ENCODE measurements at regions not wholly inside any gene's neighbourhood (a gene's known extent, or its start where the extent isn't known, plus 50 kb on each side); places are given as distances from the start of the nearest gene placed in this dataset.

DNA sequence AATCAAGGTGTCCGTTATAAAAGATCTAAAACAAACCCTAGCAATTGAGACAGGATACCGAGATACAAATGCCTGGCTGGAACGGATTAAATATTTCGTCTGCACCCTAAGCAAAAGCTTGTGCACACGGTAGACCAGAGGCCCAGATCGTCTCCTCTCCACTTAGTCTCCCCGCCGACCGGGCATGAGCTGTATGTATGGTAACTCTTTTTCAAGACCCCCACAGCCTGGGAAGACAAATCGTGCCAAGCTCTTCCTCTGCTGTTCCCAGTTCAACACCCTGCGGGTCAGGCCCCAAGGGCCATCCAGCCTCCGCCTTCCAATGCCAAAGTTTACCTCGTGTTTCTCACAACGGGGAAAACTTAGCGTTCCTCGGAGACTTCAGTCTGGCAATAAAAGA is 285.7 kb upstream of the GALNT17 start:
- H3K4me1 Mint-ChIP-seq = no peaks in the 10 kb centered on the region
- no peaks in the 10 kb centered on the region for H3K27me3 Mint-ChIP-seq
- H3K4me3 Mint-ChIP-seq = no peak overlapping the region
- H3K9me3 Mint-ChIP-seq = peaks cover 23% of the 10 kb centered on the region
- no peak for DNase-seq
- H3K36me3 Mint-ChIP-seq = peaks cover 2% of the 10 kb centered on the region
- no peak overlapping the region for H3K27ac Mint-ChIP-seq

DNA sequence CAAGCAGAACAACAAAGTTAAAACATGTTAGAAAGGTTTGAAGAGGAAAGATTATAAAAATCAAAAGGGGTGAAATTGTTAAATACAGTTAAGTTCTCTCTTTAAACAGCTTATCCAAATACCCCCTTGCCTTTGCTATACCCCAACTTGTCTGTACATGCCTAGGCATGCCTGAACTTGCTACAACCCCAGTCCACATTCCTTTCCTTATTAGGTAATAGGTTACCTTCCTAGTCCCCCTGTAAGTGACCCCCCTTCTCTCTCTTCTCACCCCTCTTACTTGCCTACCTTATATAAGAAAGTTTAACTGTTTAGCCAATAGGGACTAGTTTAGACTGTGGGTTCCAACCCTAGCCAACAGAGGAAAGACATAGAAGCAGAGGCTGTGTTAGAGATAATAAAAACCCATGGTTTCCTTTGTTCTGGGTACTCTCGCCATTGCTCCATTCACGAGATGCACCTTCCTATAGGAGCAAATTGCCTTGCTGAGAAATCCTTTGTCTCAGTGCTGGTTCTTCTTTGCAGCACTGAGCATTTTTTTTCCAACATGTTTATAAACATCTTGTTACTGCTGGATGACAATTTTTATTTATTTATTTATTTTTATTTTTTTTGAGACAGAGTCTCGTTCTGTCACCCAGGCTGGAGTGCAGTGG is 282.2 kb upstream of the GALNT17 start:
- no peaks in the 10 kb centered on the region for H3K27me3 Mint-ChIP-seq

DNA sequence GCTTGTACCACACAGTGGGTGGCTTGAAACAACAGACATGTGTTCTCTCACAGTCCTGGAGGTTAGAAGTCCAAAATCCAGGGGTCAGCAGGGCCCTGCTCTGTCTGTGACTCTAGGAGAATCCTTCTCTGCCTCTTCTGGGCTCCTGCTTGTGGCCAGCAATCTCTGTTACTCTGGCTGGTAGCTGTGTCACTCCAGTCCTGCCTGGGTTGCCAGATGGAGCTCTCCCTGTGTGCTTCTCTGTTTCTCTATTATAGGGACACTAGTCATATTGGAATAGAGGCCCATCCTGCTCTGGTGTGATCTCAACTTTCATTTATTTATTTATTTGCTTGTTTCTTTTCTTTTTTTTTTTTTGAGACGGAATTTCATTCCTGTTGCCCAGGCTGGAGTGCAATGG is 276.6 kb upstream of the GALNT17 start:
- Mint-ChIP-seq H3K4me3 (no peak overlapping the region), H3K36me3 (no peaks in the 10 kb centered on the region), H3K9me3 (peaks cover 3% of the 10 kb centered on the region), H3K27me3 (no peaks in the 10 kb centered on the region), H3K4me1 (no peaks in the 10 kb centered on the region), H3K27ac (no peak overlapping the region)
- no peak for DNase-seq

More for the DNA sequence above, 282.2 kb upstream of the GALNT17 start:
- H3K9me3 Mint-ChIP-seq = peaks cover 11% of the 10 kb centered on the region
- H3K4me3 Mint-ChIP-seq = no peak overlapping the region
- H3K27ac Mint-ChIP-seq = no peak overlapping the region
- DNase-seq = no peak
- H3K36me3 Mint-ChIP-seq = peaks cover 2% of the 10 kb centered on the region
- H3K4me1 Mint-ChIP-seq = no peaks in the 10 kb centered on the region

DNA sequence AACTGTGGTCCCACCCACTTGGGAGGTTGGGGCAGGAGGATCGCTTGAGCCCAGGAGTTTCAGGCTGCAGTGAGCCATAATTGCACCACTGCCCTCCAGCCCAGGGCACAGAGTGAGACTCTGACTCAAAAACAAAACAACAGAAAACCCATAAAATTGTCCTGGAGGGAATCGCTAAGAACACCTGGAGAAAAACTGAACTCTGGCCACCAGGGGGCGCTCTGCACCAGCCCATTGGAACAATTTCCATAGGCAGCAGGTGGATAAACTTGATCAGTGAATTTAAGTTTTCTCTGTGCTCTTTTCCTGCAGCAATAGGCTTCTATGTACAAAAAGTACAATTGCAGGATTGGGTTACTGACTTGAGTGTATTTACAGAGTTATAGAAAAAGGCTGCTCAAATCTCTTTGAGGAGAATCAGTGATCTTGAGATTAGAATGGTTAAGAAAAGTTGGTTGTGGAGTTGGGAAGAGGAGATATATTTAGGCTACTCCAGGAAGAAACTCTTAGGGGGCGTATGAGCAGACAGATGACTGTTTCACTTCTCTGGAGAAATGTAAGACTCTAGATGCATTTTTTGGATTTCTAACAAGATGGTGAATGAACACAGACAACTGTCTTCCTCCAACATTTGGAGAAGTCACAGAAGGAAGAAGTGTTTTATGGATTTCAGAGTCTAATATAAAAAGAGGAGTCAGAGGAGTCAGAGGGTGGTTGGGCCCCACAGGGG is 274.9 kb upstream of the GALNT17 start:
- Mint-ChIP-seq H3K27me3 (no peaks in the 10 kb centered on the region), H3K36me3 (no peaks in the 10 kb centered on the region), H3K4me1 (no peaks in the 10 kb centered on the region), H3K9me3 (peaks cover 3% of the 10 kb centered on the region), H3K27ac (no peak overlapping the region), H3K4me3 (no peak overlapping the region)
- peak; percentile 32 for DNase-seq

DNA sequence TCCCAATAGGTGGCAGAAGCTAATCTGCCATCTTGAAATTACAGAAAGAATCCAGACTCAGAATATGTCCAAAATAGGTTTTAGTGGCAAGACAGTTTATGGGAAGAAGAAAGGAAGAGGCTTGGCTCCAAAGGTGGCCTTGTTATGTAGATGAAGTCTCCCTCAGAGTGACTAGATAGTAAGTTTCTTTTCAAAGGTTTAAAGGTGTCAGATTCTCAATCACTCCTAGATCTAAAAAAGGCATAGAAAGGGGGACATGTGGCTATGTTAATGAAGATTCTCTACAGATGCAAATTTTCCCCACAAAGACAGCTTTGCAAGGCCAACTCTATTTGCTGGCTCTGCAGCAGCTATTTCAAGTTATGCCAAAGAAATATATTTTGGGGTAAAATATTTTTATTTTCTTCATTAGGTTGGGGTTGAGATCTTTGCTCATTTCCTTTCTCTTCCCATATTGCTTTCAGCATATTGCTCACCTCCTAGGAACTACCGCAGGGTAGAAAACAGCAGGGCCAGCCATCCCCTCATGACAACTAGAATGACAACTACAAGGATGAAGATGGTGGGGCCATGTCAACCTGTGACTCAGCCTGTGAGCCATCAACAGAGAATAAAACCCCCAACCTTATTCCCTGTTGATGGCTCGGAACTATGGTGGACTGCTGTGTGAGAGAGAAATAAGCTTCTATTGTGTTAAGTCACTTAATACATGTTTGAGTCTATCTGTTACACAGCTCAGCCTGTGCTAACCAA is 274.0 kb upstream of the GALNT17 start:
- H3K27ac Mint-ChIP-seq = no peak overlapping the region
- no peaks in the 10 kb centered on the region for H3K27me3 Mint-ChIP-seq

DNA sequence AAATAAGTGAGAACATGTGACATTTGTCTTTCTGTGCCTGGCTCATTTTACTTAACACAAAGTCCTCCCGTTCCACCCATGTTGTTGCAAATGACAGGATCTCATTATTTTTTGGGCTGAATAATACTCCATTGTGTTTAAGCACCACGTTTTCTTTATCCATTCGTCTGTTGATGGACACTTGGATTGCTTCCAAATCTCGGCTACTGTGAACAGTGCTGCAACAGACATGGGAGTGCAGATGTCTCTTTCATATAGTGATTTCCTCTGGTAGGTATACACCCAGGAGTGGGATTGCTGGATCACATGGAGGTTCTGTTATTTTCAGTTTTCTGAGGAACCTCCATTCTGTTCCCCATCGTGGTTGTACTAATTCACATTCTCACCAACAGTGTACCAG is 264.4 kb upstream of the GALNT17 start:
- Mint-ChIP-seq H3K27me3 (peaks cover 7% of the 10 kb centered on the region), H3K4me3 (no peak overlapping the region), H3K36me3 (no peaks in the 10 kb centered on the region), H3K9me3 (peaks cover 8% of the 10 kb centered on the region), H3K4me1 (no peaks in the 10 kb centered on the region), H3K27ac (no peak overlapping the region)
- no peak for DNase-seq

More for the DNA sequence above, 274.0 kb upstream of the GALNT17 start:
- DNase-seq = no peak
- Mint-ChIP-seq H3K9me3 (peaks cover 6% of the 10 kb centered on the region), H3K36me3 (no peaks in the 10 kb centered on the region), H3K4me3 (no peak overlapping the region), H3K4me1 (no peaks in the 10 kb centered on the region)

DNA sequence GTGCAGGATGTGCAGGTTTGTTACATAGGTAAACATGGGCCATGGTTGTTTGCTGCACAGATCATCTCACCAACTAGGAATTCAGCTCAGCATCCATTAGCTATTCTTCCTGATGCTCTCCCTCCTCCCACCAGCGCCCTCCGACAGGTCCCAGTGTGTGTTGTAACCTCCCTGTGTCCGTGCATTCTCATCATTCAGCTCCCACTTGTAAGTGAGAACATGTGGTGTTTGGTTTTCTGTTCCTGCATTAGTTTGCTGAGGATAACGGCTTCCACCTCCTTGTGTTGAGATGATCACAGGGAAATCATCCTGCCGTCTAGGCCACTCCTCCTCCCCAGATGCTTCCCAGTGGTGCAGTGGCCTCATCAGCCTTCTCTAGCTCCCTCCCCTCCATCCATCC is 261.6 kb upstream of the GALNT17 start:
- Mint-ChIP-seq H3K27me3 (peaks cover 7% of the 10 kb centered on the region), H3K4me1 (no peaks in the 10 kb centered on the region), H3K4me3 (no peak overlapping the region), H3K36me3 (no peaks in the 10 kb centered on the region), H3K9me3 (peaks cover 5% of the 10 kb centered on the region), H3K27ac (no peak overlapping the region)
- DNase-seq = no peak

DNA sequence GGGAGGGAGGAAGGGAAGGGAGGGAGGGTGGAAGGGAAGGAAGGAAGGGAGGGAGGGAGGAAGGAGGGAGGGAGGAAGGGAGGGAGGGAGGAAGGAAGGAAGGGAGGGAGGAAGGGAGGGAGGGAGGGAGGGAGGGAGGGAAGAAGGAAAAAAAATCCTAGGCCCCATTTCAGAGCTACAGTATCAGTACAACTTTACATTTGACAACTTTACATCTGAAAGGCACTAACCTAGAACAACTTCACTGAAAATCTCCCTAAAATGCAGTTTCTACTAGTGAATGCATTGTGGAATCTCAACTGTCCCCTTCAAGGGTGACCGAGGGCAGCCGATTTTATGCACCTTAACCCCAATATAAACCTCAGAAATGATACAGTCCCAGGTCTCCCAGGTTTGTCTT is 259.8 kb upstream of the GALNT17 start:
- Mint-ChIP-seq H3K36me3 (no peaks in the 10 kb centered on the region), H3K9me3 (peaks cover 10% of the 10 kb centered on the region), H3K4me1 (no peaks in the 10 kb centered on the region), H3K27me3 (peaks cover 7% of the 10 kb centered on the region), H3K27ac (no peak overlapping the region), H3K4me3 (no peak overlapping the region)
- no peak for DNase-seq

DNA sequence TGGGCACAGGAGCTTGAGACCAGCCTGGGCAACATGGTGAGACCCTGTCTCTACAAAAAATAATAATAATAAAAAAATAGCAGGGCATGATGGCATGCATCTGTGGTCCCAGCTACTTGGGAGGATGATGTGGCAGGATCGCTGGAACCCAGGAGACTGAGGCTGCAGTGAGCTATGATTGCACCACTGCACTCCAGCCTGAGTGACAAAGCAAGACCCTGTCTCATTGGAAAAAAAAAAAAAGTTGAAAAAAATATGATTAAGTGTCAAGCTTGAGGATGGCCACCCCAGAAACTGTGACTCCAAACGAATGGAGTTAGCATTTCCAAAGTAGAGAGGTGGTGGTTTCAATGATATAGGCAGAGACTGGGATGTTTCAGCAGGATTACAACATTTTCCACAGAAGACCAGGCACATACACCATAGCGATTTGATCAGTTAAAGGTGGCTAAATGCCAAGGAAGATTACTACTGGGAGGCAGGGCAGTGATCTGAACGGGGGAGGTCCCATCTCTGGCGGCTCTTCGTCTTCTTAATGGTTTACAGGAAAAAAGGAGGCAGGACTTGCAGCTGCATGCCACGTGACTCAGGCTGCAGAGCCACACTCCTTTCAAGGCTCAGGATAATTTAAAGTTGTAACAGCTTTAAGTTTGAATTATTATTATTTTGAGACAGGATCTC is 250.6 kb upstream of the GALNT17 start:
- Mint-ChIP-seq H3K27ac (no peak overlapping the region), H3K27me3 (no peaks in the 10 kb centered on the region)
- no peak for DNase-seq

DNA sequence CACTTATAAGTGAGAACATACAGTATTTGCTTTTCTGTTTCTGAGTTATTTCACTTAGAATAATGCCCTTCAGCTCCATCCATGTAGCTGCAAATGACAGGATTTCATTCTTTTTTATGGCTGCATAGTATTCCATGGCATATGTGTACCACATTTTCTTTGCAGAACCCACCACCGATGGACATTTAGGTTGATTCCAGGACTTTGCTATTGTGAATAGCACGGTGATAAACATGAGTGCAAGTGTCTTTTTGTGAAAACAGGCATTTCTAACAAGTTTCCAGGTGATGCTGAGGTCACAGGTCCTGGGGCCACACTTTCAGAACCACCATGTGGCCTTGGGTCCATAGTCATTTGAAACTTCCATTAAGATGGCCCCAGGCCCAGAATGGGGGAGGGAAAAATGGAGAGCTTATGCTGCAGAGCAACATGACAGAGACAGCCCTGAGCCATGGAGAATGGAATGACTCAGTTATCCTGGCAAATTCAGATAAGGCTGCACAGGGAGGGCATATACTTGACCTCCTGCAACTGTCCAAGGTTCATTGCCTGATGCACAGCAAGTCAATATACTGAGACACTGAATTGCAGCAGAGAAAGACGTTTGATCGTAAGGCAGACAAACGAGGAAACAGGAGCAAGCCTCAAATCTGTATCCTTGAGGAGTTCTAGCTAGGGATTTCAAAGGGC is 248.0 kb upstream of the GALNT17 start:
- Mint-ChIP-seq H3K9me3 (peaks cover 11% of the 10 kb centered on the region), H3K27me3 (no peaks in the 10 kb centered on the region), H3K36me3 (no peaks in the 10 kb centered on the region), H3K27ac (no peak overlapping the region), H3K4me1 (no peaks in the 10 kb centered on the region), H3K4me3 (no peak overlapping the region)
- DNase-seq = no peak

More for the DNA sequence above, 250.6 kb upstream of the GALNT17 start:
- H3K36me3 Mint-ChIP-seq = no peaks in the 10 kb centered on the region
- no peaks in the 10 kb centered on the region for H3K4me1 Mint-ChIP-seq
- H3K4me3 Mint-ChIP-seq = no peak overlapping the region
- peaks cover 14% of the 10 kb centered on the region for H3K9me3 Mint-ChIP-seq

DNA sequence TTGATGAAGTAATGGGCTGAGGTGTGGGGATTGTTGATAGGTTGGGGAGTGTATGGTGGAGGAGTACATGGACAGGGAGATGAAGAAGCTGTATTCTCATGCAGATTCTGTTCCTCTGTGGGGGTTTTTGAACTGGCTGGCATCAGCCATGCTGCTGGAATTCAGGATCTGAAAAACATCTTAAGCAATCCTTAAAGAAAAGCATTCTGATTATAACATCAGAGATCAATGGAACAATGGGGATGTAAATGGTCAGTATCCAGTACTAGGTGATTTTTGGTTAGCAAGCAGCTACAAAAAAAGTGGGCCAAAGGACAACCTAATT is 247.5 kb upstream of the GALNT17 start:
- Mint-ChIP-seq H3K4me3 (no peak overlapping the region), H3K9me3 (peaks cover 12% of the 10 kb centered on the region), H3K27me3 (no peaks in the 10 kb centered on the region), H3K27ac (no peak overlapping the region), H3K4me1 (no peaks in the 10 kb centered on the region), H3K36me3 (no peaks in the 10 kb centered on the region)
- no peak for DNase-seq

DNA sequence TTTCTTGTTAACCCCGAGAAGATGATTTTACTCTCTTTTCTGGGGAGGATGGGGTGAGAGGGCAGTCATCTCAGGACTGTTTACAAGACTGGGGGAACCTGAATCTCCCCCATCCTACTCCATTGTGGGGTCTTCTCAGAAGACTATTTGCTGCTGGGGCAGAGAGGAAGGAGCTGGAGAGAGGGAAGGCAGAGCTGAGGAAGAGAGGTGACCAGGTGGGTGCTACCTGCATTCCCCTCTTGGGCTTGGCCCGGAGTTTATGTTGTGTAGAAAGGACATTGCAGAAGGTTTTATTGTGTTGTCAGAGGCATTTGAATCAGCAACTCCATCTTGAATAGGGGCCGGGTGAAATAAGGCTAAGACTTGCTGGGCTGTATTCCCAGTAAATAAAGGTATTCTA is 247.1 kb upstream of the GALNT17 start:
- H3K27me3 Mint-ChIP-seq = no peaks in the 10 kb centered on the region
- peaks cover 13% of the 10 kb centered on the region for H3K9me3 Mint-ChIP-seq
- DNase-seq = no peak
- H3K4me1 Mint-ChIP-seq = no peaks in the 10 kb centered on the region
- H3K27ac Mint-ChIP-seq = no peak overlapping the region
- no peaks in the 10 kb centered on the region for H3K36me3 Mint-ChIP-seq
- no peak overlapping the region for H3K4me3 Mint-ChIP-seq

DNA sequence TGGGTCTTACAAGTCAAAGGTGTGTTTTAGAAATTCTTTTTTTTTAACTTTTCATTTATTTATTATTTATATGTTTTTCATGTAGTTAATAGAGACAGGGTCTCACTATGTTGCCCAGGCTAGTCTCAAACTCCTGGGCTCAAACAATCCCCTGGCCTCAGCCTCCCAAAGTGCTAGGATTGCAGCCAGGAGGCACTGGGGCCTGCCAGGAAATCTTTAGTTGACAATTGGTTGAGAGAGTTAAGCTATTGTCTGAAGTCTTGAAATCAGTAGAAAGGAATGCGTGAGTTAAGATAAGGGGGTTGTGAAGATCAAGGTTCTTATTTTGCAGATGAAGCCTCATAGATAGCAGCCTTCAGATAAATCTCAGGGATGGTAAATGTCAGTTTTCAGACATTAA is 245.4 kb upstream of the GALNT17 start:
- DNase-seq = no peak
- Mint-ChIP-seq H3K27ac (no peak overlapping the region), H3K9me3 (peaks cover 13% of the 10 kb centered on the region), H3K27me3 (no peaks in the 10 kb centered on the region), H3K36me3 (no peaks in the 10 kb centered on the region), H3K4me1 (no peaks in the 10 kb centered on the region), H3K4me3 (no peak overlapping the region)

DNA sequence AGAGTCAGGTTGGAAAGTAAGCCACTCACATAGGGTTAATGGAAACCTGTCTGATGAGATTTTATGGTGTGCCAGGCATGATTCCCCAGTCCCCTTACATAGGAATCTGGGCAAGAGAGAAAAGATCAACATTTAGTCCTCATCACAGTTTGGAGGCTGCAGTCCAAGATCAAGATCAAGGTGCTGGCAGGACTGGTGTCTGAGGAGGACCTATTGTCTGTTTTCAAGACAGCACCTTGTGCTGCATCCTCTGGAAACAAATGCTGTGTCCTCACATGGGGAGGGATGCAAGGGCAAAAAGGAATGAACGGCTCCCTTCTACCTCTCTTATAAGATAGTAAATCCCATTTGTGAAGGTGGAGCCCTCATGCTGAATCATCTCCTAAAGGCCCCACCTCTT is 244.8 kb upstream of the GALNT17 start:
- peaks cover 13% of the 10 kb centered on the region for H3K9me3 Mint-ChIP-seq
- H3K4me3 Mint-ChIP-seq = no peak overlapping the region
- no peak overlapping the region for H3K27ac Mint-ChIP-seq
- no peaks in the 10 kb centered on the region for H3K36me3 Mint-ChIP-seq
- H3K4me1 Mint-ChIP-seq = no peaks in the 10 kb centered on the region
- no peak for DNase-seq
- H3K27me3 Mint-ChIP-seq = no peaks in the 10 kb centered on the region
